Keratinocyte (primary cell): ENCODE measurements at regions not wholly inside any gene's neighbourhood (a gene's known extent, or its start where the extent isn't known, plus 50 kb on each side); places are given as distances from the start of the nearest gene placed in this dataset.

Source experiments
- EZH2 ChIP-seq: IDR thresholded peaks from one replicate; pipeline ENCODE4 v1.6.1; 2012; ENCODE audit warnings: inconsistent platforms, mild to moderate bottlenecking, low read length, moderate library complexity
- TF ChIP-seq, protein P1 (sequence below), 3 experiments: IDR thresholded peaks in 1 of 3; conservative IDR thresholded peaks in 1 of 3; optimal IDR thresholded peaks in 1 of 3; 2 replicates in 2 of 3; 3 replicates in 1 of 3; pipeline versions ENCODE3 to v1.5.1; 2011; ENCODE audit warnings: low read length in 3 of 3, mild to moderate bottlenecking in 3 of 3, moderate library complexity in 2 of 3, control low read depth in 1 of 3, inconsistent platforms in 1 of 3; ENCODE audit not compliant: insufficient read depth in 2 of 3; ENCODE audit errors: extremely low read depth in 1 of 3

DNA sequence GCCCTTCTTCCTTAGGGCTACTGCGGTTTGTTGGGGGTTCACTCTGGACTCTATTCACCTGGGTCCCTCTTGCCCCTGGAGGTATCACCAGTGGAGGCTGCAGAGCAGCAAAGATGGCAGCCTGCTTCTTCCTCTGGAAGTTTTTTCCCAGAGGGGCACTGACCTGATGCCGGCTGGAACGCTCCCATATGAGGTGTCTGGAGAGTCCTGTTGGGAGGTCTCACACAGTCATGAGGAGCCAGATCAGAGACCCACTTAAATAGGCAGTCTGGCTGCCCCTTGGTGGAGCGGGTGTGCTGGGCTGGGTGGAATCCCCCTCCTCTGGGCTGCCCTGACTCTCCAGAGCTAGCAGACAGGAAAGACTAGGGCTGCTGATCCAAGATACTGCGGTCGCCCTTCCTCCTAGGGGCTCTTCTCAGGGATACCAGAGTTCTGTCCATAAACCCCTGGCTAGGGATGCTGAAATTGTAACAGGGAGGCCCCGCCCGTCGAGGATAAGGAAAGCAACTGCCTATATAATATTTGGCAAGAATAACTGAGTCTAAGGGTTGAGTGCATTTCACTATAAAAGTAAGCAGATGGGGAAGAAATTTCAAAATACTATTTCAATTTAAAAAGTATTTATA lies 140.7 kb downstream of the NOL4 start:
- TF ChIP-seq, protein P1, sequence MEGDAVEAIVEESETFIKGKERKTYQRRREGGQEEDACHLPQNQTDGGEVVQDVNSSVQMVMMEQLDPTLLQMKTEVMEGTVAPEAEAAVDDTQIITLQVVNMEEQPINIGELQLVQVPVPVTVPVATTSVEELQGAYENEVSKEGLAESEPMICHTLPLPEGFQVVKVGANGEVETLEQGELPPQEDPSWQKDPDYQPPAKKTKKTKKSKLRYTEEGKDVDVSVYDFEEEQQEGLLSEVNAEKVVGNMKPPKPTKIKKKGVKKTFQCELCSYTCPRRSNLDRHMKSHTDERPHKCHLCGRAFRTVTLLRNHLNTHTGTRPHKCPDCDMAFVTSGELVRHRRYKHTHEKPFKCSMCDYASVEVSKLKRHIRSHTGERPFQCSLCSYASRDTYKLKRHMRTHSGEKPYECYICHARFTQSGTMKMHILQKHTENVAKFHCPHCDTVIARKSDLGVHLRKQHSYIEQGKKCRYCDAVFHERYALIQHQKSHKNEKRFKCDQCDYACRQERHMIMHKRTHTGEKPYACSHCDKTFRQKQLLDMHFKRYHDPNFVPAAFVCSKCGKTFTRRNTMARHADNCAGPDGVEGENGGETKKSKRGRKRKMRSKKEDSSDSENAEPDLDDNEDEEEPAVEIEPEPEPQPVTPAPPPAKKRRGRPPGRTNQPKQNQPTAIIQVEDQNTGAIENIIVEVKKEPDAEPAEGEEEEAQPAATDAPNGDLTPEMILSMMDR (optimal IDR thresholded peaks at IDR 0.05 in 1 of 3, IDR thresholded peaks at IDR 0.05 in 1 of 3, conservative IDR thresholded peaks at IDR 0.05 in 1 of 3; ENCODE audit: extremely low read depth in 1 of 3, insufficient read depth in 2 of 3, low read length in 3 of 3) = no peak
- TF ChIP-seq EZH2 = no peak
